Muscle of back (tissue), 3 donors: ENCODE measurements at regions not wholly inside any gene's neighbourhood (a gene's known extent, or its start where the extent isn't known, plus 50 kb on each side); places are given as distances from the start of the nearest gene placed in this dataset.
A peak's percentile ranks its signal among the peaks of the same experiment; 100 is the strongest.

Source experiments
- DNase-seq, 3 donors: peaks; one replicate each; pipeline versions ENCODE4 v3.0.0 to v3.0.0-alpha.2; 2013

DNA sequence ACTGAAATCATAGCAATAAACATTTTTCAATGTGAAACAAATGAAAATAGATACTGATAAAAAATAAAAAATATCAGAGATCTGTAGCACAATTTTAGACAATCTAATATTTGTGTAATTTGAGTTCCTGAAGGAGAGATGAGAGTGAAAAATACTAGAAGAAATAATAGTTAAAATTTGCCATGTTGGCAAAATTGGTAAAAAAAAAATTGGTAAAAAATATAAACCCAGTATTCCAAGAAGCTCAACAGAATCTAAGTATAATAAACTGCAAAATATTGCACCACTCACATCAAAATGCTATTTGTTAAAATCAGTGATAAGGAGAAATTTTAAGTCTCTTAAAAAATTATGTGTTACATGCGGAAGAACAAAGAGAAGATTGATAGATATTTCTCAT is 1680.7 kb downstream of the PCDH7 start:
- DNase-seq, result no peak

DNA sequence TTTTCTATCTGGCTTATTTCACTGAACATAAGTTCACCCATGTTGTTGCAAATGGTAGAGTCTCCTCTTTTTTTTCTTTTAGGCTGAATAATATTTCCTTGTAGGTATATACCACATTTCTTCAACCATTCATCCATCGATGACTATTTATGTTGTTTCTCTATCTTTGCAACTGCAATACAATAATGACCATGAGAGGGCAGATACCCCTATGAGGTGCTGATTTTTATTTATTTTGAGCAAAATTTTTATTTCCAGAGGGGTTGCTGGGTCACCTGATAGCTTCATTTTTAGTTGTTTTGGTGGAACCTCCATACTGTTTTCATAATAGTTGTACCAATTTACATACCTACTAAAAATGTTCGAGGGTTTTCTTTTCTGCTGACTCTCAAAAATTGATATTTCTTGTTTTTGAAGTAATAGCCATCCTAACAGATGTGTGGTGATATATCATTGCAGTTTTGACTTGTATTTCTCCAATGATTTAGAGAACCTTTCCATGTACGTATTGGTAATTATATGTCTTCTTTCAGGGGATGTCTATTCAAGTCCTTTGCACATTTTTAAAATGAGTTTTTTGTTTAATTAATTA is 1697.0 kb downstream of the PCDH7 start:
- DNase-seq, result no peak

GRCh38 chr4:32423267-32423666 is 1703.1 kb downstream of the PCDH7 start:
- no peak for DNase-seq

DNA sequence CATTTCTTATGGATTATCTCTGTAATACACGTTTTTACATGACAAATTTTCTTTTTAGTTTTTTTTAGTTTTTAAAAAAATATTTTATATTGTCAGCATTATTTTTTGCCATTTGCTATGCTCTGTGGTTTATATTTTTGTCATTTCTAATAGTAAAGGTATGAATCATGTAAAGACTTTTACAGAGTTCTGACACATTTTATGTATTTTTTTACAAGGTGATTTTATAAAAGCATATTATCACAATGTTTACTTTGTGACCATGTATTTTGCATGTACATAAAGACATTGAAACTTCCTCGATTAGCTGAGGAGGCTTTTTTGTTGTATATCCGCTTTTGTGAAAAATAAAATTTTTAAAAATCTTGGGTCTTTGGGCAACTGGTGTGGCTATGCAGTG is 1705.1 kb downstream of the PCDH7 start:
- no peak for DNase-seq

DNA sequence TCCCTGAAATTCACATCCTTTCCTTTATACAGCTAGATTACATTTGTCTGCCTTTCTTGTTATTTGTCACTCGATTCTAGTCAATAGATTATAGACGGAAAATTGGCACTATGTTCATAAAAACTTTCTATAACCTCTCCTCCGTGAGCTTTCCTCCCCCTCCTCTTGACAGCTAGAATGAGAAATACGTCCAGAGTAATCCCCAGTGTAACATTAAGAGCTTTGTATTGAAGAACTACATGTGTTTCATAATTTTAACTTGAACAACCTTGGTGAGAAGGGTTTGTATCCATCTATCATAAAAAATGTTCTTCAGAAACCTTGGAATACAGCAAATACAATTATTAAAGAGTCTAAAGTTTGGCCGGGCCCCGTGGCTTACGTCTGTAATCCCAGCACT is 1707.4 kb downstream of the PCDH7 start:
- DNase-seq, result peak; percentile 9 to 28 (median 27)

DNA sequence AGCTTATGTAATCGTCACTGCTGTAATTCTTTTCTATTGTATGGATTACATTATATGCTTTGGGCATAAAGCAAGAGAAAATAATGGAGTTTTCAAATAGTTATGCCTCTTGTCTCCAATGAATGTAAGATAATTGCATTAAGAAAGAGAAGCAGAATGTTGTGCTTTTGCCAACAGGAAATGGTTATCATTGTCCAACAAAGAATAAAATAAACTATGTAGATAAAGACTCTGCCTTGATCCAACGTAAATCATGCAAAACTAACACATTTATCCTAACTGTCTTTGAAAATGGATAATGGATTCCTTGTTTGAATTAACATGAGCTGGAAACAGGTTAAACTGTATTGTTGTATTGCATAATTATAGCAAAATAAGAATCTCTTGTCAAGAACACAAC is 1709.0 kb downstream of the PCDH7 start:
- no peak for DNase-seq

DNA sequence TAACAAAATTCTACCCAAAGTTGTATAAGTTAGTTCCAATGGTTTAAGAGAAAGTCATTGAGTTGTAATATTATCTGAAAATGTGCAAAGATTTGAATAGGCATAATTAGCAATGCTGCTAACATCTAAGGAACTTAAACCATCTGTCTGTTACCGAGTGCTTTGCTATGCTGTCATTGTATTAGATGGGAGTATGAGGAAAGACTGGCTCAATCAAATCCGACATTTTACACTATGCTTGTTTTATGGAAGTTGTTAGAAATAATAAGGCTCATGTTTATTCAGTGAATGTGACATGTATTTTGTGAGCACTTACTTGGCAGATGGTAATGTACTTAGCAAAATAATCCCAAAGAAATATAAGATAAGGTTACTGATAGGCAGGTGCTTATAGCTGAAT is 1715.1 kb downstream of the PCDH7 start:
- DNase-seq, result no peak

DNA sequence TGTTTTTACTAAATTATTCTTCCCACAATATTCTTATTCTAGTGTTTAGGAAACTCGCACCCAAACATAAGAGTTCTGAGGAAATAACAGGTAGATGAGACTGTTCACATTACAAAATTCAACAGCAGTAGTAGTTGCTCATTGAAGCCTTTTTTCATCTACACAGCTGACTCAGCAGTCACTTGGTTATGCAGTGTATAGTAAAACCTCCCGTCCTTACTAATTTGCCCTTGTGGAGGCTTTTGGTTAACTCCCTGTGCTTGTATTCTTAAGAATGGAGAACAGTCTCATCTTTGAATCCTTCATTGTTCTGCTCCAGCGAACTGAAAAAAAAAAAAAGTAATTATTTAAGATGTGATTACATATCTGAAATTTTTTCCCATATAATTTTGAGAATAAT is 1716.6 kb downstream of the PCDH7 start:
- no peak for DNase-seq

DNA sequence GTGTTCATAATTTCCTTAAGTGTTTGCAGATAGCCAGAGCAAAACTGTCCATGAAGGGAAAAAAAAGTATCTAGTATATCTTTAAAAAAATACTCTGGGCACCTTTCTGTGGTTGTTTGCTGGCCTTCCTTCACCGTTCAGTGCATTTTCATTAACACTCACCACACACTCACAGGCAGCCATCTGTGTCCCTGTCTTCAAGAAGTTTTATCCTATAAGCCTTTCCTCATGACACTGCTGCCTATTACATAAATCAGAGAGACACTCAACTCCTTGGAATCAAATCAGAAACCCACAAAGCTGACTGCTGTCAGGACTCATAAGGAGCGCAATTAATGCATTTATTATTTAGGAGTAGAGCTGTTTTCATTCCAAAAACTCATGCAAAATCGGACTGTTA is 1720.2 kb downstream of the PCDH7 start:
- no peak for DNase-seq

DNA sequence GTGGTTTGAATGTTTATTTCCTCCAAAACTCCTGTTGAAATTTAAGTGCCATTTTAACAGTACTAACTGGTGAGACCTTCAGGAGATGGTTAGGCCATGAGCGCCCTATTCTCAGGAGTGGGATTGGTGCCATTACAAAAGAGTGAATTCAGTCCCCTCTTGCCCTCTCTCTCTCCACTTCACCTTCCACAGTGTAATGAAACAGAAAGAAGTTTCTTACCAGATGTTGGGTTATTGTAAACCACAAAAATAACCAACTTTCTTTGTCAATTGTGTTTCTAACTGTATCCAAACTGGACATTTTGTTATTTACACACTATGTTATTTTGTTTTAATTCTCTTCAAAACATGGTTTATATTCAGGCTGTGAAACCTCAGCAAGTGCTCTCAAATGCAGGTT is 1734.3 kb downstream of the PCDH7 start:
- DNase-seq, result no peak

DNA sequence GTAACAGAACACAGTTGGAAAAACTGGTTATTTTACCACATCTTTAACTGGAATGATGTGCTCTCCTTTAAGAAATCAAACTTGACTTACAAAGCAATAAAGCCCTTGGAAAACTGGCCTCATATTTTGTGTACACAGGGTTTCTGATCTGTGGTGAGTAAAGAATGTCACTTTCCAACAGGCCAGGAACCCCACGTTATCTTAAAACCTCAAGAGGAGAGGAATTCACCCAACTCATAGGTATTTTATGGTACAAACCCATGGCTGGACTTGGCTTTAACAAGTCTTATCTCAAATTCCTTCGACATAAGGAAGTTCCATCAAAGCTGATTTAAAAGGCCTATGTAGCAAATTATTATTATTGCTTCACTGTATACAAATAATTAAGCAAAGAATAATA is 1735.1 kb downstream of the PCDH7 start:
- DNase-seq, result no peak

- DNase-seq, result no peak
Measured at GRCh38 chr4:32460972-32461371, 1740.8 kb downstream of the PCDH7 start.

- DNase-seq, result peak in 1 of 3 donors; percentile 4
Measured at GRCh38 chr4:32462944-32463343, 1742.8 kb downstream of the PCDH7 start.

DNA sequence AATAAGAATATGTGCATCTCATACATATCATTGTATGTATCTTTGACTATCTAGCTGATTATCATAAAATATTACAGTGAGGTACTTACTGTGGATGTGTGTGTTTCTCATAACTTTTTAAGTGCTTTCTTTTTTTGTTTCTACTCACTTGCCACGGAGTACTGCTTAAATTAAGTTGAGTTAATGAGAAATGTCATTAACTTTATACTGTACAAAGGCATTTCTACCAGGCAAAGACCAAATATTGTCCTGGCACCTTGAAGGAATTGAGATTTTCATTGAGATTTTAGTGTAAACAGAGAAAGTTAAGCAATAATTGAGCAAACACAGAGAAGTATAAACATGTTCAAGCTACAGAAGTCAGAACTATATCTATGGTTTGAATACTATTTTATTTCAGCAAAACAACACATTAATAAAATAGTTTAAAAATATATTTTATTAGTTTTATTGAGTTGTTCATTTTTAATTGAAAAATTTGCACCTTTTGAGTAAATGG is 1750.0 kb downstream of the PCDH7 start:
- DNase-seq, result no peak

DNA sequence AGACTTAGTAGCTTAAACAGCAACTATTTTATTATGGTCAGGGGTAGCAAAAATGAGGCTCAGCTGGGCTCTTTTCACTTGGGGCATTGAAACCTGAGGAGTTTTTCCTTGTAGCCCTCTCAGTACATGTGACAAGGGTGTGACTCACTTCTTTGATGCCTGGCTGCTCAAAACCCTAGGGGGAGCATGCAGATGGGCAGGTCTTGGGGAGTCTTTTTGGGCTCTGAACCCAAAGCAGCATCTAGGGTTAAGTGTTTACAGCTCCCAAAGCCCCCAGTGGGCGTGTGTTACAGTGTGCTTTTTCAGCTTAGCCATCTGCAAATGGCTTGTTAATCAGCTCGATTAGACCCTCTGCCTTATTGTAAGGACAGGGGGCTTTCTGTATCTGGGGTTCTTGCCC is 1752.7 kb downstream of the PCDH7 start:
- DNase-seq, result no peak

- DNase-seq, result no peak
Measured at GRCh38 chr4:32475710-32476109, 1755.5 kb downstream of the PCDH7 start.

DNA sequence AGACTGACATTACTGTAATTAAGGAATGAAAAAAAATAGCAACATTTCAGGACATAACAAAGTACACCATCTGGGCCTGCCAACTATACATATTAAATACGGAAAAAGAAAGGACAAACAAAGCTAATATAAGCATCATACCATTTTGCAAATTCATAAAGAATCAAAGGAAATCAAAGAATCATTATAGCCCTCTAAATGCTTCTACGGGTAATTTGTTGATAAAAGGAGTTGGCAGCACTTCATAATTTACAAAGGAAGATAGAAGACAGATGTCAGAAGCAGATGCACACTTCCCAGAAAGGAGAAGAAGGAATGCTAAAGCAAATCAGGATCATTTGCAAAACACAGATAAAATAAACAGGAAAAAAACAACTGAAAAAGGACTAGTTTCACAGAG is 1757.3 kb downstream of the PCDH7 start:
- DNase-seq, result no peak

DNA sequence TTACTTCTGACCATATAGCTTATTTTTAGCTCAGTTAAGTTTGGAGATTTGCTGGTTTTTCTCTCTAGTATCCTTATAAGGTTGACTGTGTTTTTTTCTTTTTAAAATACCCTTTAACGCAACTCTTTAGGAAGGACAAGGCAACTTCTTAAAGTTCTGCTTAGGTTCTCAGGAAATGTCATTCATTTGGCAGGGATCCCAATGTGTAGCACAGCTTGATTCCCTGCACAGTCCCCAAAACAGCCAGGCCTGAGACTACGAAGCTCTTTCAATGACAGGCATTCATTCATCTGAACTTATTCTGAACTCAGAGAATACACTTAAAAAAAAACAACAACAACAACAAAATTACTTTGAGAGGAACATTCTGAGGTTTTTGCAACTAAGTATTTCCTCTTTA is 1765.8 kb downstream of the PCDH7 start:
- DNase-seq, result peak; percentile 8 to 40 (median 35)

- DNase-seq, result peak in 1 of 3 donors; percentile 9
Measured at GRCh38 chr4:32488690-32489089, 1768.5 kb downstream of the PCDH7 start.

DNA sequence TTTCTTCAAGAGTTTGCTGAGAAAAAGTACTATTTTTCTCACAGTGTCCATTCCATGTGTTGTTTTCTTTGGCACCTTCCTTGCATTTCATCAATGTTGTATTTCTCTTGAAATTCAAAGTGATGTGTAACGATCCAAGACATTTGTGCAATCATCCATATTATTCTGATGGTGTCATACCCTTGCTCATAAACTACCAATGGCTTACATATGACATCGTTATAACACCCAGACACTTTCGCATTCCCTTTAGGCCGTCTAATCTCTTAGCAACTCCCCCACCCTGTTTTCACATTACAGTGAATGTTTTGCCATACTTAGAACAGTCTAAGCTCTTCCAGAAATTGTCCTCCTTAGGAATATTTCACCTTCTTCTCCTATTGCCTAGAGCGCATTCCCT is 1779.0 kb downstream of the PCDH7 start:
- peak in 2 of 3 donors; percentile 9 to 14 for DNase-seq

DNA sequence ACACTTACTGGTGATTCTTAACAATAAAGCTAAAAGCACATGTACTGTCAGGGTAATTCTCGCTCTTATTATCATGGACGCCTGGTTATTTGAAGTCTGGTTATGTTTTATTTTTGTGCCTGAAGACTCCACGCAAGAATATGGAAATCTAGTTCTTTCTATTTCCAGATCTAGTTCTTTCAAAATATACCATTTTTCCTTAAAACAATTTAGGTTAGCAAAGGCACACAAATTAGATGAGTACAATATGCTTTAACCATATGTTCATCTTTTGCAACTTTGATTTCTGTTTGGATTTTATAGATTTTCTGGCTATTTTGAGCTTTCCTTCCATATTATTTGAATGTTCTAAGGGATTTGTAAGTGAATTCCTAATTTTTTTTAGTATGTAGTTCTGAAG is 1783.1 kb downstream of the PCDH7 start:
- no peak for DNase-seq

- no peak for DNase-seq
Measured at GRCh38 chr4:32506067-32506466, 1785.9 kb downstream of the PCDH7 start.

- peak; percentile 4 to 64 (median 23) for DNase-seq
Measured at GRCh38 chr4:32519060-32519459, 1798.9 kb downstream of the PCDH7 start.

GRCh38 chr4:32525420-32525819 is 1805.3 kb downstream of the PCDH7 start:
- no peak for DNase-seq

DNA sequence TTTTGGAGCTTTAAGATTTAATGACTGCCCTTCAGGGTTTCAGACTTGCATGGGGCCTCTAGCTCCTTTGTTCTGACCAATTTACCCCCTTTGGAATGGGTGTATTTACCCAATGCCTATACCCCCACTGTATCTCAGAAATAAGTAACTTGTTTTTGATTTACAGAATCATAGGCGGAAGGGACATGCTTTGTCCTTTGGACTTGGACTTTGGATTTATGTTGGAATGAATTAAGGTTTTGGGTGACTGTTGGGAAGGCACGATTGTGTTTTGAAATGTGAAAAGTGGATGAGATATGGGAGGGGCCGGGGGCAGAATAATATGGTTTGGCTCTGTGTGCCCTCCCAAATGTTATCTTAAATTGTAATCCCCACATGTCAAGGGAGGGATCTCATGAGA is 1824.7 kb downstream of the PCDH7 start:
- DNase-seq, result no peak
